ENCODE measurements at regions not wholly inside any gene's neighbourhood (a gene's known extent, or its start where the extent isn't known, plus 50 kb on each side); places are given as distances from the start of the nearest gene placed in this dataset.

- Mint-ChIP-seq H3K4me3 (no peak overlapping the region), H3K36me3 (no peaks in the 10 kb centered on the region), H3K4me1 (no peaks in the 10 kb centered on the region), H3K27me3 (ENCODE audit: insufficient read depth, low read depth) (no peaks in the 10 kb centered on the region), H3K9me3 (no peaks in the 10 kb centered on the region), H3K27ac (no peak overlapping the region)
- TF ChIP-seq EZH2phosphoT487 (IDR thresholded peaks at IDR 0.05) (no peak), CTCF (IDR thresholded peaks at IDR 0.05) (no peak), EZH2 (IDR thresholded peaks at IDR 0.05) (no peak)
- Histone ChIP-seq H2AFZ (replicated peaks) (no peak overlapping the region), H3K4me3 (no peak overlapping the region), H3K36me3 (no peaks in the 10 kb centered on the region), H3K9ac (no peak overlapping the region), H3K9me3 (ENCODE audit: low read depth) (no peaks in the 10 kb centered on the region), H3K4me1 (no peaks in the 10 kb centered on the region), H3K27ac (no peak overlapping the region), H3K27me3 (no peaks in the 10 kb centered on the region), H3F3A (ENCODE audit: low read depth) (no peaks in the 10 kb centered on the region), H4K20me1 (ENCODE audit: low read depth) (no peaks in the 10 kb centered on the region), H3K79me2 (ENCODE audit: low read depth) (no peaks in the 10 kb centered on the region), H3K4me2 (no peak overlapping the region)
- DNase-seq (ENCODE audit: low spot score) = no peak
Observed at GRCh38 chr5:44927115-44927733, 118.5 kb downstream of the MRPS30 start.

DNA sequence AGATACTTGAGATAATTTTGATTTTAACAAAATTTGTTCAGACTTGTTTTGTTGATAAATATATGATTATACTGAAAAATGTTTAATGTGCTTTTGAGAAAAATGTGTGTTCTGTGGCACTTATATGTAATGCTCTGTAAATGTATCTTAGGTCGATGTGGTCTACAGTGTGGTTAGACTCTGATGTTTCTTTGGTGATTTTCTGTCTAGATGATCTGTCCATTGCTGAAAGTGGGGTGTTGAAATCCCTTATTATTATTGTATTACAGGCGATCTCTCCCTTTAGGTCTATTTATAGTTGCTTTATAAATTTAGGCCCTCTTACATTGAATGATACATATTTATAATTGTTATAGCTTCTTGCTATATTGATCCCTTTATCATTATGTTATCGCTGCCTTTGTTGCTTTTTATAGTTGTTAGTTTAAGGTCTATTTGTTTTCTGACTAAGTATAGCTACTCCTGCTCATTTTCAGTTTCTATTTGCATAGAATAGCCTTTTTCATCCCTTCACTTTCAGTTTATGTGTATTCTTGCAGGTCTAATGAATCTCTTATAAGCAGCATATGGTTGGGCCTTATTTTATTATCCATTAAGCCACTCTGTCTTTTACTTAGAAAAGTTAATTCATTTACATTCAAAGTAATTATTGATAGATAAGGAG lies 124.3 kb downstream of the MRPS30 start:
- H3K4me3 Mint-ChIP-seq = no peak overlapping the region
- H3K27ac Mint-ChIP-seq = no peak overlapping the region
- no peak for TF ChIP-seq EZH2 (IDR thresholded peaks at IDR 0.05)
- no peak for TF ChIP-seq EZH2phosphoT487 (IDR thresholded peaks at IDR 0.05)
- no peak for TF ChIP-seq CTCF (IDR thresholded peaks at IDR 0.05)
- H3K36me3 ChIP-seq = no peaks in the 10 kb centered on the region
- H3K9ac ChIP-seq = no peak overlapping the region
- no peaks in the 10 kb centered on the region for H3K27me3 Mint-ChIP-seq (ENCODE audit: insufficient read depth, low read depth)
- no peaks in the 10 kb centered on the region for H3K9me3 Mint-ChIP-seq
- no peak overlapping the region for H3K4me2 ChIP-seq
- H3K9me3 ChIP-seq (ENCODE audit: low read depth) = no peaks in the 10 kb centered on the region
- H2AFZ ChIP-seq (replicated peaks) = no peak overlapping the region
- no peak overlapping the region for H3K4me3 ChIP-seq
- H3K27ac ChIP-seq = no peak overlapping the region
- DNase-seq (ENCODE audit: low spot score) = no peak
- H3K4me1 Mint-ChIP-seq = no peaks in the 10 kb centered on the region
- H3K4me1 ChIP-seq = no peaks in the 10 kb centered on the region
- no peaks in the 10 kb centered on the region for H3F3A ChIP-seq (ENCODE audit: low read depth)
- H4K20me1 ChIP-seq (ENCODE audit: low read depth) = no peaks in the 10 kb centered on the region
- no peaks in the 10 kb centered on the region for H3K27me3 ChIP-seq
- H3K79me2 ChIP-seq (ENCODE audit: low read depth) = no peaks in the 10 kb centered on the region
- H3K36me3 Mint-ChIP-seq = no peaks in the 10 kb centered on the region

GRCh38 chr5:44933686-44934085 lies 124.9 kb downstream of the MRPS30 start:
- Mint-ChIP-seq H3K27ac (no peak overlapping the region), H3K36me3 (no peaks in the 10 kb centered on the region), H3K27me3 (ENCODE audit: insufficient read depth, low read depth) (no peaks in the 10 kb centered on the region), H3K9me3 (no peaks in the 10 kb centered on the region), H3K4me3 (no peak overlapping the region), H3K4me1 (no peaks in the 10 kb centered on the region)
- H3F3A ChIP-seq (ENCODE audit: low read depth) = no peaks in the 10 kb centered on the region
- no peaks in the 10 kb centered on the region for H3K36me3 ChIP-seq
- H2AFZ ChIP-seq (replicated peaks) = no peak overlapping the region
- TF ChIP-seq EZH2 (IDR thresholded peaks at IDR 0.05) (no peak), CTCF (IDR thresholded peaks at IDR 0.05) (no peak), EZH2phosphoT487 (IDR thresholded peaks at IDR 0.05) (no peak)
- no peak overlapping the region for H3K4me3 ChIP-seq
- no peaks in the 10 kb centered on the region for H4K20me1 ChIP-seq (ENCODE audit: low read depth)
- H3K4me2 ChIP-seq = no peak overlapping the region
- DNase-seq (ENCODE audit: low spot score) = no peak
- H3K9me3 ChIP-seq (ENCODE audit: low read depth) = no peaks in the 10 kb centered on the region
- no peaks in the 10 kb centered on the region for H3K79me2 ChIP-seq (ENCODE audit: low read depth)
- H3K27ac ChIP-seq = no peak overlapping the region
- H3K27me3 ChIP-seq = no peaks in the 10 kb centered on the region
- no peaks in the 10 kb centered on the region for H3K4me1 ChIP-seq
- no peak overlapping the region for H3K9ac ChIP-seq

Data from neural progenitor cell (in vitro differentiated cells).